IPS-20b (cell line): ENCODE measurements at regions not wholly inside any gene's neighbourhood (a gene's known extent, or its start where the extent isn't known, plus 50 kb on each side); places are given as distances from the start of the nearest gene placed in this dataset.
"Not testable (repeated sequence)": the region's sequence is repeated elsewhere in the genome, so short reads cannot be mapped to it uniquely, and the experiment has no call there.

ENCODE experiments used
- H3K27ac ChIP-seq: one replicate; pipeline ENCODE4 v1.5.1; 2013; ENCODE audit warnings: low read length
- H3K27me3 ChIP-seq: 2 replicates; pipeline ENCODE4 v1.6.1; 2013; ENCODE audit warnings: mild to moderate bottlenecking, low read length, inconsistent platforms; ENCODE audit not compliant: insufficient read depth
- H3K36me3 ChIP-seq: 2 replicates; pipeline ENCODE4 v1.6.1; 2013; ENCODE audit warnings: low read depth, mild to moderate bottlenecking, inconsistent platforms, low read length, moderate library complexity; ENCODE audit not compliant: insufficient read depth
- H3K4me1 ChIP-seq: 2 replicates; pipeline ENCODE4 v1.6.1; 2013; ENCODE audit warnings: mild to moderate bottlenecking, control low read depth, inconsistent platforms, low read length, moderate library complexity; ENCODE audit not compliant: insufficient read depth
- H3K4me3 ChIP-seq: 2 replicates; pipeline ENCODE4 v1.5.1; 2013; ENCODE audit warnings: mild to moderate bottlenecking, low read length, inconsistent platforms
- H3K9ac ChIP-seq: 2 replicates; pipeline ENCODE4 v1.6.1; 2013; ENCODE audit warnings: low read depth, mild to moderate bottlenecking, inconsistent platforms, low read length, moderate library complexity
- H3K9me3 ChIP-seq: 2 replicates; pipeline ENCODE4 v1.6.1; 2013; ENCODE audit warnings: mild to moderate bottlenecking, low read depth, low read length, inconsistent platforms; ENCODE audit not compliant: insufficient read depth

DNA sequence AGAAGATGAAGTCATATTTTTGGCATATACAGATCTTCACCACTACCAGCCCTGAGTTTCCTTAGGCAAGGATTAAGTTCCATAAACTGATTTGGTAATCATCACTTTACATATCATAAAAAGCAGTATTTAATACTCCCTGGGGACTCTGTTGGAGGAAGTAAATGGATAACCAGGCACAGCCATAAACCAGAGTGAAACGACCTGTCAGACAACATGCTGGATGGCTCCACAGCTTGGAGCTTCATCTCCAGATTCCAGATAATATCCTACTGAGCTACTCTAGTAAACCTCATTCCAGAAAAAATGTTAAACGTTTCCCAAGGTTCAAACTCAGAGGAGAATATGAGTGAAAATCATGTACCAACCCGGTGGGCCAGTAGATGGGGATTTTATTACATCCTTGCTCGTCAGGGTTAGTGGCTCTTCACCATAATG lies 109.2 kb downstream of the BASP1 start:
- Histone ChIP-seq H3K27me3 (no peaks in the 10 kb centered on the region), H3K27ac (no peak overlapping the region), H3K9ac (no peak overlapping the region), H3K4me1 (no peaks in the 10 kb centered on the region), H3K9me3 (no peaks in the 10 kb centered on the region), H3K36me3 (no peaks in the 10 kb centered on the region), H3K4me3 (no peak overlapping the region)

DNA sequence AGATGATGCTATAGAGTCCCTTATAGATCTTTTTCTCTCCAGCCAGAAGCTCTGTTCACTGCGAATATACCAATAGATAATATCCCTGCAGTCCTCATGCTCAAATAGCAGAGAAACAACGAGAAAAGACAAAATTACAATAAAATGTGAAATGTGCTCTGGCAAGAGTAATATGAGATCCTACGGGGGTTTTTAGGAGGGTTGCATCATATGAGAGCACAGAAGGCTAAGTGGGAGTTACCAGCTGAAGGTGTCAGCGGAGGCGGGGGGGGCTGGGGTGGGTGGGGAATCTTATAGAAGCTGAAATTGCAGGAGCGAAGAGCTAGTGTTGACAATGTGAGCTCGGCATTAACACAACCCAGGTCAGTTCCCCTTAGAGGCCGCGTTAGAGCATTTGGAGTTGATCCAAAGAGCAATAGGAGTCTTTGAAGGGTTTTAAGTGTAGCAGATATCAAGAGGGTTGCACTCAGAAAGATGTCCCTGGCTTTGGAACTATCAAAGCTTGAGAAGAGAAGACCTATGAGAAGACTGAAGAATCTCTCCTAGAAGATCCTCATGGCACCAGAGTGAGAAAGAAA lies 109.7 kb downstream of the BASP1 start:
- Histone ChIP-seq H3K4me3 (no peak overlapping the region), H3K36me3 (no peaks in the 10 kb centered on the region), H3K4me1 (no peaks in the 10 kb centered on the region), H3K27me3 (no peaks in the 10 kb centered on the region), H3K27ac (no peak overlapping the region), H3K9ac (no peak overlapping the region), H3K9me3 (no peaks in the 10 kb centered on the region)

DNA sequence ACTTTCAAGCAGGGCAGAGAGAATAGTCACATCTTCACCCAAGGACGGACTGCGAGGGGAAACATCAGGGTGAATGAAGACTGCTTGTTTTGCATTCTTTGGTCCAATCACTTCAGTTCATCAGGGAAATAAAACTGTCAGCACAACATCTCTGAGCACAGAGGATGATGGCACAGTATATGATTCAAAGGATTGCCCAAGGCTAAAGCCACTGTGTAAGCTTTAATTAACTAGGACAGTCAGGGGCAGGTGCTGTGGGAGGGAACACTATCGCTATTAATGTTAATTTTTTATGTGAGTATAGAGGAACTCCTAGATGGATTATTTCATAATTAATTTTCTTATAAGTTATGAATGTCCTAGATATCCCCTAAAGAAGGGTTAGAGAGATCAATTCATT lies 112.1 kb downstream of the BASP1 start:
- Histone ChIP-seq H3K36me3 (no peaks in the 10 kb centered on the region), H3K9me3 (no peaks in the 10 kb centered on the region), H3K27ac (no peak overlapping the region), H3K9ac (no peak overlapping the region), H3K4me3 (no peak overlapping the region), H3K27me3 (no peaks in the 10 kb centered on the region), H3K4me1 (no peaks in the 10 kb centered on the region)

DNA sequence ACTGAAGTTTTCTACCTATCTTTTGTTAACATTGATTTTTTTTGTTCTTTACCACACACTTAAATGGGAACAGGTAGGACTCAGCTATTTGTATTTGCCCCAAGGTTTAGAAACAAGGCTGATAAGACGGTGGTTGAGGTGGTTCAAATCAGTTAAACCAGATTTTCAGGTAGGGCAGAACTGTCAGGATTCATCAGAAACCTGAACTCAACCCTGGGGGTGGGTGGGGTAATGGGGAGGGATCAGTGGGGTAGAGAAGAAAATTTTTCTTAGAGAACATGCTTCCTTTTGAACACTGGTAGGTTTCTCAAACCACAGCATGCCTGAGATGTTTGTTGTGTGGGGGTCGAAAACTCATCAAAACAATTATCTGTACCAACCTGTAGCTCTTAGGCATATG lies 113.0 kb downstream of the BASP1 start:
- no peak overlapping the region for H3K27ac ChIP-seq
- H3K36me3 ChIP-seq, result no peaks in the 10 kb centered on the region
- H3K27me3 ChIP-seq, result no peaks in the 10 kb centered on the region

DNA sequence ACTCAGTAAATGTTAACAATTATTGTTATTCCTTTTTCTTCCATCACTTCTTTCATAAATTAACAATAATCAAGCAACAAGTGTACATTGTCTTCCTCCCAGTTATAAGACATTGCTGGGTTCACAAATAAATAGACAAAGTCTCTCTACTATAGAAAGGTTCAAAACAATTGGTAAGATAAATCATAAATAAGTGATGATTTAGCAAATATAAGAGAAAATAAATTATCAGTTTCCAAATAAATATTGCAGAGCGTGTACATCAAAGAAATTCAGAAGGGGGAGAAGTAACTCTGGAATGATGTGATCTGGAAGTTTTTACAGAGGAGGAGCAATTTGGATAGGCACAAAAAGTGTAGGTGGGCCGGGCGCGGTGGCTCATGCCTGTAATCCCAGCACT lies 114.2 kb downstream of the BASP1 start:
- H3K9me3 ChIP-seq, result no peaks in the 10 kb centered on the region
- no peaks in the 10 kb centered on the region for H3K36me3 ChIP-seq
- no peaks in the 10 kb centered on the region for H3K4me1 ChIP-seq
- no peak overlapping the region for H3K4me3 ChIP-seq
- H3K9ac ChIP-seq, result no peak overlapping the region
- no peak overlapping the region for H3K27ac ChIP-seq
- no peaks in the 10 kb centered on the region for H3K27me3 ChIP-seq

More for the DNA sequence above, 113.0 kb downstream of the BASP1 start:
- Histone ChIP-seq H3K4me3 (no peak overlapping the region), H3K4me1 (no peaks in the 10 kb centered on the region), H3K9ac (no peak overlapping the region), H3K9me3 (no peaks in the 10 kb centered on the region)

DNA sequence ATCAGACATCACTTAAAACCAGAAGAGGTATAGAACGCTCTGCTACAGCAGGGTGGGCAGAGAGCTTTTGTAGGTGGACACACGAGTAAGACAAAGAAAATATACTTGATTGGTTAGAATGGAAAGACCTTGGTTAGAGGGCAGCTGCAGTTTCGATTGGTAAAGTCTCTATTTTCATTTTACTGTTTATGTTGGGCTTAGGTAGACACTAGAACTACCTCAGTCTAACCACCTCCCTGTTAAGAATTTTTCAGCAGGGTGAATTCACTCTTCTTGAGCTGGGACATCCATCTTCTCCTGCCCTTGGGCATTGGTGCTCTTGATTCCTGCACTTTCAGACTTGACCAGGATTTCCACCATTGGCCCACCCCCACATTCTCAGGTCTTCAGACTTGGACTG lies 116.3 kb downstream of the BASP1 start:
- Histone ChIP-seq H3K36me3 (no peaks in the 10 kb centered on the region), H3K9ac (no peak overlapping the region), H3K27me3 (no peaks in the 10 kb centered on the region), H3K9me3 (peaks cover 6% of the 10 kb centered on the region), H3K27ac (no peak overlapping the region), H3K4me3 (no peak overlapping the region), H3K4me1 (no peaks in the 10 kb centered on the region)

DNA sequence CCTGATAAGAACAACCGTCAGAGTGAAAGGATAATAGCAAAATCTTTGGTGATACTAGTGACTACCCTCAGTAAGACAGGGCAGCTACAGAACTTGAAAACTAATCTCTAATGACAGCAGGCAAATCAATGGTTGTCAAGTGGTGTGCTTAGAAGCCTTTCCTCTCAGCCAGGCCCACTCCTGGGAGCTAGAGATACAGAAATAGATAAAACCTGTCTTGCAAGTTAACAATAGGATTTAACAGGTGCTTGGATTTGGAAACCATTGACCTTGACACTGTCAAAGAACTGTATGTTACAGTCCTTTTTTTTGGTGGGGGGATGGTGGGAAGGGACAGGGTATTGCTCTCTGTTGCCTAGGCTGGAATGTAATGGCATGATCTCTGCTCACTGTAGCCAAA lies 118.6 kb downstream of the BASP1 start:
- H3K36me3 ChIP-seq, result no peaks in the 10 kb centered on the region
- peaks cover 6% of the 10 kb centered on the region for H3K9me3 ChIP-seq
- H3K4me3 ChIP-seq, result no peak overlapping the region

DNA sequence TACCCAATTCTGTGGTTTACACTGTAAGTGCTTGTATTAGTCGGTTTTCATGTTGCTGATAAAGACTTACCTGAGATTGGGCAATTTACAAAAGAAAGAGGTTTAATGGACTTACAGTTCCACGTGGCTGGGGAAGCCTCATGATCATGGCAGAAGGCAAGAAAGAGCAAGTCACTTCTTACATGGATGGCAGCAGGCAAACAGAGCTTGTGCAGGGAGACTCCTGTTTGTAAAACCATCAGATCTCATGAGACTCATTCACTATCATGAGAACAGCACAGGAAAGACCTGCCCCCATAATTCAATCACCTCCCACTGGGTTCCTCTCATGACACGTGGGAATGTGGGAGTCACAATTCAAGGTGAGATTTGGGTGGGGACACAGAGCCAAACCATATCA lies 119.3 kb downstream of the BASP1 start:
- H3K4me1 ChIP-seq, H3K9ac ChIP-seq, H3K4me3 ChIP-seq, H3K27me3 ChIP-seq, H3K9me3 ChIP-seq, H3K36me3 ChIP-seq, H3K27ac ChIP-seq: not testable (repeated sequence)

More for the DNA sequence above, 118.6 kb downstream of the BASP1 start:
- H3K4me1 ChIP-seq, result no peaks in the 10 kb centered on the region
- H3K27me3 ChIP-seq, result no peaks in the 10 kb centered on the region
- no peak overlapping the region for H3K27ac ChIP-seq
- H3K9ac ChIP-seq, result no peak overlapping the region

DNA sequence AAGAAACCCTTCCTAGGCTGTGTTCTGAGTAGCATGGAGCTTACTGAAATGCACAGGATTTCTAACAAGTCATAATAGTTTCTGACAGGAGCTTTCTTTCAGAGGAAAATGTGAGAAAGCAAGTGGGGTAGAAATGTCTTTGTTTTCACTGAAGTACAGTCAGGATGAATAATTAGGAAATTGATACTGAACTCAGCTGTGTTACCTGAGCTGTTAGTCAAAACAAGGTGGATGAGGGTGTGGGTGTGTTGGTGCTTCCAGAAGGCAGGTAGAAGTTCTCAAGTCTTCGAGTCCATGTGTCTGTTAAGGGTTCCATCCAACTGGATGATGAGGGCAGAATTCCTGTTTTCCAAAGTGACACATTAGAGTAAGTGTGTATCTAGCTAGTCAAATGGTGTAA lies 122.4 kb downstream of the BASP1 start:
- Histone ChIP-seq H3K27ac (no peak overlapping the region), H3K27me3 (no peaks in the 10 kb centered on the region), H3K9me3 (peaks cover 6% of the 10 kb centered on the region), H3K4me3 (no peak overlapping the region), H3K36me3 (no peaks in the 10 kb centered on the region), H3K4me1 (no peaks in the 10 kb centered on the region), H3K9ac (no peak overlapping the region)

DNA sequence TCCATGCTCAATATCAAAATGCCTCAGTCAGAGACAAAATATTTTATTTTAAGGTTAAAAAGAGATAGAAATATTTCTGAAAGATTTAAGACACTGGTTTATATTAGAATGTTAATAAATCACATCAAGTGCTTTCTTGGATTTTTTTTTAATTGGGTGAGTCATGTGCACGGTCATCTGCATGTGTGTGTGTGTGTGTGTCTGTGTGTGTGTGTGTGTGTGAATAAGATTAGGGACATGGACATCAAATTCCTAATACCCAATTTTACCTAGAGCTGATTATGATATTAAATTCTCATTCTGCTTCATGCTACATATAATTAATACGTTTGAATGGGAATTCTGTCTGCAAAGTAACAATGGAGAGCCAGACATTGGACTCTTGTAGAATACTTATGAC lies 122.9 kb downstream of the BASP1 start:
- no peak overlapping the region for H3K27ac ChIP-seq

DNA sequence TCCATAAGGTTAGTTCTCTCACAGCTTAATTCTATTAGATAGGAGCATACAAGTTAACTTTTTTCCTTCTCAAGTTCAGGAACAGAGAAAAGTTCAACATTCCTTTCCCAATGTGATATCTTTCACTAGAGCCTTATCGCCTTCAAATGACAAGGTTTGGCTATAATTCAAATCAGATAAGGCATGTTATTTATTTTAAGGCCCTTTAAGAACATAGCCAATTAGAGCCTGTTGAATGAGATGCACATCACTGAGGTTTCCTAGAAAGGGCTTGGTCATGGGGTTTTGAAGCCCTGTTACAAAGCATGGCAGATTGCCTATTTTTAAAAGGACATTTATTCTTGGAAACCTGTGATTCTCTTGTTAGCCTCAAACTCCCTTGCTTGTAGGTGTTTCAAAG lies 123.4 kb downstream of the BASP1 start:
- H3K4me3 ChIP-seq, result no peak overlapping the region
- no peaks in the 10 kb centered on the region for H3K36me3 ChIP-seq
- H3K27me3 ChIP-seq, result no peaks in the 10 kb centered on the region
- H3K4me1 ChIP-seq, result no peaks in the 10 kb centered on the region
- peaks cover 6% of the 10 kb centered on the region for H3K9me3 ChIP-seq
- no peak overlapping the region for H3K27ac ChIP-seq
- no peak overlapping the region for H3K9ac ChIP-seq

More for the DNA sequence above, 122.9 kb downstream of the BASP1 start:
- Histone ChIP-seq H3K36me3 (no peaks in the 10 kb centered on the region), H3K4me1 (no peaks in the 10 kb centered on the region), H3K9me3 (peaks cover 6% of the 10 kb centered on the region), H3K27me3 (no peaks in the 10 kb centered on the region), H3K9ac (no peak overlapping the region), H3K4me3 (no peak overlapping the region)

DNA sequence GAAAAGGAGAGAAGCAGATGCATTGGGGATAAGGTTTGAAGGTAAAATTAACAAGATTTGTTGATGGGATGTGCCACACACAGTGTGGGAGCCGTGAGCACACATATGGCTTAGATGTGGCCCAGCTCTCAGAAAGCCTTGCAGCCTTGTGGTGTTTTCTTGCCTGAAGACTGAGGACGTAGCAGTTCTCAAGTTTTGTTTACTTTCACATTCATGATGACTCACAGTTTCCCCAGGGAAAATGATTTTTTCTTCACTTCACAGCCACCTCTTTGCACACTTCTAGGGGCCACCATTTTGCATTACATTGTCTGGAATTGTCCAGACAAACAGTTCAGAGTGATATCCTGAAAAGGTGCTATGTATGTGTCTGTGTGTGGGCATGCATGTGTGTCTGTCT lies 126.2 kb downstream of the BASP1 start:
- no peaks in the 10 kb centered on the region for H3K9me3 ChIP-seq
- H3K27ac ChIP-seq, result no peak overlapping the region
- H3K9ac ChIP-seq, result no peak overlapping the region

More for the DNA sequence above, 126.2 kb downstream of the BASP1 start:
- Histone ChIP-seq H3K27me3 (no peaks in the 10 kb centered on the region), H3K4me1 (no peaks in the 10 kb centered on the region), H3K4me3 (no peak overlapping the region), H3K36me3 (no peaks in the 10 kb centered on the region)
